ENCODE measurements at regions not wholly inside any gene's neighbourhood (a gene's known extent, or its start where the extent isn't known, plus 50 kb on each side); places are given as distances from the start of the nearest gene placed in this dataset.

DNA sequence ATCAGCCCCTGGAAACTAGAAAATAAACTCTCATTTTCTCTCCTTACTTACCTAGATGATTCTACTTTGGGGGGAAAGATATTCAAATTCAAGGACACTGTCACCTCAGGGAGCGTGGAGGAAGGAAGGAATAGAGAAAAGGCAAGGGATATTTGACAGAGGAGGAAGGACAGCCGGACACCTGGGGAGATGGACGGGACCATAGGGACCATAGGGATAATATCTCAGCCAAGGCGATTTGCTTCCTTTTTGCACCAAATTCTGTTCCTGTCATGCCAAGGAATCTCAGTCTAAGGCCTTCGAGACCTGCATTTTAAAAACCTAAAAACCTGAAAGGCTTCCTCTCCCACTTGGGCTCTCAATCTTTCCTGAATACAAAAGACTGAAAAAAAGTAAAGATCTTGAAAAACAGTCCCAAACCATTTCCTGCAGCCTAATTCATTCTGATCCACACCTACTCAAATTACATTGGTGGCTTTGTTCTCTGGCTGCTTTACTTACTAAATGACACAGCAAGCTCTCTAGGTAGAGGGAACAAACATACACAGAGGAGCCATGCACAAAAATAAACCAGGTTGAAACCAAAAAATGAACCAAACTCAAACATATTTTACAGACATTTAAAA lies 73.9 kb upstream of the SLC24A5 start:
- DNase-seq (ENCODE audit: low read depth in 3 of 3), result no peak

DNA sequence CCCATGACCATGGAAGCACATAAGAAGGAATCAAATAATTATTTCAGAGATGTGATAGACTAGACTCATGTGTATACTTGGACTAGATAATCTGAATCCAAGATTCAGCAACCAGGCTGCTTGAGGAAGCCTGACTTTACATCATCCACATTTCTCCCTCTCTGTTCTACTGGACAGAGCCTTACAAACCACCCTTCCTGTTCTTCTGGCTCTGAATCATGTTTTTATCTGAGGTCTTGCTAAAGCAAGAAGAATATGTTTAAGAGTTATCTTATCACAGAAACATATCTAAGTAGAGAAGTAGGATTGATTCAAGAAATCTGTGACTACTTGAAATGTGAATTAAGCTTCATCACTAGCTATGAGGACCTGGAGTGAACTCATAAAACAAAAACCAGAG lies 71.1 kb upstream of the SLC24A5 start:
- DNase-seq (ENCODE audit: low read depth in 3 of 3), result no peak

DNA sequence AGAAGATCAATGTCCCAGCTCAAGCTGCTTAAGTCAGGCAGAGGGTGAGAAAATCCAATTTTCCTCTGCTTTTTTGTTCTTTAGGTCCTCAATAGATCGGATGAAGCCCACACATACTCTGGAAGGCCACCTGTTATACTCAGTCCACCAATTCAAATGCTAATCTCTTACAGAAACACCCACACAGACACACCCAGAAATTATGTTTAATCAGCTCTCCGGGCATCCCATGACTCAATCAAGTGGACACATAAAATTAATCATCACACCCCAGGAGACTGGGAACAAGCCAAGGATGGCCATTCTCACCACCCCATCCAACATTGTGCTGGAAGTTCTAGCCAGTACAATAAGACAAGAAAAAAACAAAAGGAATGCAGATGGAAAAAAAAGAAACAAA lies 67.8 kb upstream of the SLC24A5 start:
- DNase-seq (ENCODE audit: low read depth in 3 of 3), result no peak

DNA sequence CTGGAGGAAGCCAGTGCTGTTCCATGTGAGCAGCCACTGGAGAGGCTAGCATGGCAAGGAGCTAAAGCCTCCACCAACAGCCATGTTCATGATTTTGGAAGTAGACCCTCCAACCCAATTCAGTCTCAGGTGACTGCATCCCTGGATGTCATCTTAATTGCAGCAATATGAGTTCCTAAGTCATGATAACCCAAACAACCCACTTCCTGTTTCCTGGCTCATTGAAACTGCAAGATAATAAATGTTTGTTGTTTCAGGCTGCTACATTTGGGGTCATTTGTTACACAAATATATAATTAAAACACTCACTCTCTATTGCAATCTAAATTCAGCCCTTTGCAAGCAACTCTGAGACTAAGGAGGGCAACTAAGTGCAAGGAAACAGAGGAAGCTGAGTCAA lies 62.4 kb upstream of the SLC24A5 start:
- DNase-seq (ENCODE audit: low read depth in 3 of 3), result no peak

DNA sequence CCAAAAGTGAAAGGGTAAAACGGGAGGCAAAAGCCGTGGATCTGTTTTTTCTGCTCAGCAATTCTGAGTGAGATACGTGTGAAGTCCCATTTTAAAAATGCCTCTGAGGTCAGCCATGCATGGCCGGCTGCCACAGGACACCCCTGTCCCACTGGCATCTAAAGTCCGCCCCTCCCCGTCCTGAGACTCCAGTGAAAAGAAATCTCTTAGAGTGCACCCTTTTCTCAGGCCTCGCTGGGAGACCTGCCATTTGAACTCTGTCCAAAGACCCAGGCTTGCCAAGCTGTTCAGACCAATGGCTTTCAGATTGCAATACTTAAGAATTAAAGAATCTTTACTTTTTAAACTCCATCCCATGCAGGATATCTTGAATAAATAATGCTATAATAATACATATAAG lies 61.0 kb upstream of the SLC24A5 start:
- DNase-seq (ENCODE audit: low read depth in 3 of 3), result no peak

DNA sequence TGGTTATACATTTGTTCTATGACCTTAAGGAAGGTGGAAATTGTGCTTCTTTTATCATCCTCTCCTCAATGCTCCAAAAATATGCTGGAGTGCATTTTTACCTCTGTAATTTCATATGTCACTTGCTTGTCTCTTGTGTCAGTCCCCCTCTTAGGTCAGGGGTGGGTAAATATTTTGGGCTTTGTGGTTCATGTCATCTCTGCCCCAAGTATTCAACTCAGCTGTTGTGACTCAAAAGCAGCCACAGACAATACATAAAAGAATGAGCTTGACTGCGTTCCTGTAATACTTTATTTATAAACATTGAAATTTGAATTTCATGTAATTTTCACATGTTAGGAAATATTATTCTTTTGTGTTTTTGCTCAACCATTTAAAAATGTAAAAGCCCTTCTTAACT lies 60.4 kb upstream of the SLC24A5 start:
- no peak for DNase-seq (ENCODE audit: low read depth in 3 of 3)

DNA sequence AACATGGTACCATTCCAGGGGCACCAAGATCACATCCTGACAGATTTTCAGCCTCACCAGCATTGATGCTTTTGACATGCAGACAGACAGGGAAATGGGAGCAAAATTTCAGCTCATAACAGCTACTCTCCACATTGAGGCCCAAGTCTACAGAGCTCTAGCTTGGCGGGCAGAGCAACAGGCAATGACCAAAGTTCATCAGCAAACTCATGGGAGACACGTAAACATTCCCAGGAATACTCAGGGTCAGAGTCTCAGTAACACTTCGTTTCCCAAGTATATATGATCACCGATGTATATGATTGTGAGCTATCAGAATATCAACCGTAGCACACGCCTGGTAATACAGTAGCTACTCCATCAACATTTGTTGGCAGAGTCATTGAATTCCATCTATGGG lies 59.2 kb upstream of the SLC24A5 start:
- no peak for DNase-seq (ENCODE audit: low read depth in 3 of 3)

DNA sequence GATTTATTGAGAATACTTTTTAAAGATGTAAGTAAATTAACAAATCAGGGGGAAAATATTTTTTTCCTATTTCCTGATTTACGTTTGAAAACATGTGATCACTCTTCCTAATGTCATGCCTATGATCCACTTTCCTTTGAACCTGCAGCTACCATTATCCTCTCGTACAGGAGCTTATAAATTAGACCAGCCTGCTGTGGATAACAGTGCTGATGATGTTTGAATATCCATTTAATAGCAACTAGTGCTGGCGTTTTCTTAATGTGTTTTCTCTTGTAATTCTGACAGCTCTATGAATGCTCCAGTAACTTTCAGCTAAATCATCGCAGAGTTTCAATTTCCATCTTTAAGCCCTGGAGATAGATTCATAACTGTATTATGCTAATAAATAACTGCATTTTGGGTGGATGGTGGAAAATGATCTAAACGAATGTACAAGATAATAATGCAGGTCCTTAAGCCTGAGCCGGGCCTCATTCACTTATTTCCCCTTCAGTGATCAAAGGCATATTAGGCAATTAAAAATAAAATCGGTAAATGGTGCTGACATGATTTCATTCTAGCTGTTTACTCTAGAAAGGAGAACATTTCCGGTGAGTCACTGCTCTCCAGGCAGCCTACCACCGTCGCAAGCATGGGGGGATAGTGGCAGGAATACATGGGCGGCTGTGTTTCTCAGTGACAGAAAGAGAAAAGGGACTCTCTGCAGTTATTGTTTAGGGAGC lies 58.5 kb upstream of the SLC24A5 start:
- DNase-seq (ENCODE audit: low read depth in 3 of 3), result no peak

DNA sequence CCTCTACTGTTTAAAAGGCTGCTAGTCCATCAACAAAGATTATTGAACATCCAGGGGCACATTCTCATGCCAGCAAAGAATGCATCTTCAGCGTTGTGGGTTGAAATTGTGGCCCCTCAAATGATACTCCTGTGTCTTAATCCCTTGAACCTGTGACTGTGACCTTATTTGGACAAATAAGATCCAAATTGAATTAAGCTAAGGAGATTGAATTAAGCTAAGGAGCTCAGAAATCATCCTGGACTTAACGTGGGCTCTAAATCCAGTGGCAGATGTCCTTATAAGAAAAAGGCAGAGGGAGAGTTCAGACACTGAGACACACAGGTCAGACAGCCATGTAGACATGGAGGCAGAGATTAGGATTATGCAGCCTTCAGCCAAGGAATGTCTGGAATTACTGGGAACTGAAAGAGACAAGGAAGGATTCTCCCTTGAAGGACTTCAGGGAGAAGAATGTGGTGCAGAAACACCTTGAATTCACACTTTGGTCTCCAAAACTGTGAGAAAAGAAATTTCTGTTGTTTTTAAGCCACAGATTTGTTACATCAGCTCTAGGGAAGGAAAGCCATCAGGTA lies 57.3 kb upstream of the SLC24A5 start:
- no peak for DNase-seq (ENCODE audit: low read depth in 3 of 3)

DNA sequence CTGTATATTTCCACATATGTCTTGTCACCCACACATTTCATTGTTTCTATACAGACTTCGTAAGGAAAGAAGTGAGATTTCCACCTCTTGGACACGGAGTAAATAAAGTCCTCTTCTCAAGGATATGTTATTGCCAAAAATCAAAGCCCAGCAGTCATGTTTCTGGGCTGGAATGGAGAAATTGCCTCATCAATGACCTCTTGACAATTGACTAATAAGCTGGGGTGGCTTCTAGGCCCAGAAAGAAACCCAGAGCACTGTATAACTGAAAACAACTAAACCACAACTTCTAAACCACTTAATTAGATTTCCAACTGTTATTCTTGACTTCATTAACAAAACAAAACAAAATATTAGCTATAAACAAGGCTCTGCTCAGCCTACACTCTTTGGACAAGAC lies 56.4 kb upstream of the SLC24A5 start:
- DNase-seq (ENCODE audit: low read depth in 3 of 3), result no peak

DNA sequence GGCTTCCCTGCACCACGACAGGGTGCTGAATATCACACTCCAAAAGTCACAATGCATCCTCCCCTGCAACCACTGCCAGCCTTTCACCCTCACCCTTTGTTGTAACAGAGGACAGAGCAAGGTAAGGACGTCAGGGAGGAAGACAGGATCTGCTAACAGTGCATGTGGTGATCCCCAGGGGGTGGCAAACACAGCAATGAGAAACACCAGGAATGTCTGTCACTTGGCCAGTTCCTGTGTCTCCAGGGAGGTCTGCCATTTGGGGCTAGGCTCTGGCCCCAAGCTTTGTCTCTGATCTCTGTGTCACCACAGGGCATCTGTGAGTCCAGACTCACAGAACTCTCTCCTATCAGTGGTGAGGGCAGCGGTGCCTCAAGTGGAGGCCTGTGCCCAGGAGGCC lies 54.3 kb upstream of the SLC24A5 start:
- no peak for DNase-seq (ENCODE audit: low read depth in 3 of 3)

All from stimulated activated CD4-positive, alpha-beta T cell treated with anti-CD3 and anti-CD28 coated beads, TNF-alpha, amount 100 ng/mL, for 24 hours (primary cell).